ENCODE measurements at regions not wholly inside any gene's neighbourhood (a gene's known extent, or its start where the extent isn't known, plus 50 kb on each side); places are given as distances from the start of the nearest gene placed in this dataset.

GRCh38 chr18:44130376-44130942, 550.2 kb upstream of the SETBP1 start:
- DNase-seq (ENCODE audit: extremely low read depth in 1 of 11, low read depth in 9 of 11, low spot score in 4 of 11): peak in 8 of 11 donors; percentile 9 to 36 (median 28)

GRCh38 chr18:44133483-44133882, 547.2 kb upstream of the SETBP1 start:
- no peak for DNase-seq (ENCODE audit: extremely low read depth in 1 of 11, low read depth in 9 of 11, low spot score in 4 of 11)

GRCh38 chr18:44134447-44134846, 546.2 kb upstream of the SETBP1 start:
- no peak for DNase-seq (ENCODE audit: extremely low read depth in 1 of 11, low read depth in 9 of 11, low spot score in 4 of 11)

- DNase-seq (ENCODE audit: extremely low read depth in 1 of 11, low read depth in 9 of 11, low spot score in 4 of 11): no peak
These were observed 544.9 kb upstream of the SETBP1 start for GRCh38 chr18:44135741-44136140.

- no peak for DNase-seq (ENCODE audit: extremely low read depth in 1 of 11, low read depth in 9 of 11, low spot score in 4 of 11)
These were observed 544.4 kb upstream of the SETBP1 start for GRCh38 chr18:44136326-44136725.

GRCh38 chr18:44143072-44143471, 537.6 kb upstream of the SETBP1 start:
- peak in 2 of 11 donors; percentile 26 to 39 for DNase-seq (ENCODE audit: extremely low read depth in 1 of 11, low read depth in 9 of 11, low spot score in 4 of 11)

- no peak for DNase-seq (ENCODE audit: extremely low read depth in 1 of 11, low read depth in 9 of 11, low spot score in 4 of 11)
These were observed 531.0 kb upstream of the SETBP1 start for GRCh38 chr18:44149706-44150105.

- no peak for DNase-seq (ENCODE audit: extremely low read depth in 1 of 11, low read depth in 9 of 11, low spot score in 4 of 11)
These were observed 526.7 kb upstream of the SETBP1 start for GRCh38 chr18:44153981-44154380.

- peak in 3 of 11 donors; percentile 11 to 15 (median 12) for DNase-seq (ENCODE audit: extremely low read depth in 1 of 11, low read depth in 9 of 11, low spot score in 4 of 11)
These were observed 524.6 kb upstream of the SETBP1 start for GRCh38 chr18:44156126-44156525.

GRCh38 chr18:44156776-44157335, 523.8 kb upstream of the SETBP1 start:
- DNase-seq (ENCODE audit: extremely low read depth in 1 of 11, low read depth in 9 of 11, low spot score in 4 of 11): no peak

- no peak for DNase-seq (ENCODE audit: extremely low read depth in 1 of 11, low read depth in 9 of 11, low spot score in 4 of 11)
These were observed 510.3 kb upstream of the SETBP1 start for GRCh38 chr18:44170208-44170880.

GRCh38 chr18:44171301-44171700, 509.4 kb upstream of the SETBP1 start:
- DNase-seq (ENCODE audit: extremely low read depth in 1 of 11, low read depth in 9 of 11, low spot score in 4 of 11): no peak

- no peak for DNase-seq (ENCODE audit: extremely low read depth in 1 of 11, low read depth in 9 of 11, low spot score in 4 of 11)
These were observed 504.8 kb upstream of the SETBP1 start for GRCh38 chr18:44175891-44176290.

GRCh38 chr18:44178476-44178875, 502.2 kb upstream of the SETBP1 start:
- peak in 1 of 11 donors; percentile 12 for DNase-seq (ENCODE audit: extremely low read depth in 1 of 11, low read depth in 9 of 11, low spot score in 4 of 11)

GRCh38 chr18:44179693-44180092, 501.0 kb upstream of the SETBP1 start:
- no peak for DNase-seq (ENCODE audit: extremely low read depth in 1 of 11, low read depth in 9 of 11, low spot score in 4 of 11)

GRCh38 chr18:44180683-44181082, 500.0 kb upstream of the SETBP1 start:
- DNase-seq (ENCODE audit: extremely low read depth in 1 of 11, low read depth in 9 of 11, low spot score in 4 of 11): no peak

- DNase-seq (ENCODE audit: extremely low read depth in 1 of 11, low read depth in 9 of 11, low spot score in 4 of 11): no peak
These were observed 498.5 kb upstream of the SETBP1 start for GRCh38 chr18:44181951-44182747.

GRCh38 chr18:44186001-44186400, 494.7 kb upstream of the SETBP1 start:
- DNase-seq (ENCODE audit: extremely low read depth in 1 of 11, low read depth in 9 of 11, low spot score in 4 of 11): no peak

GRCh38 chr18:44187090-44187489, 493.6 kb upstream of the SETBP1 start:
- no peak for DNase-seq (ENCODE audit: extremely low read depth in 1 of 11, low read depth in 9 of 11, low spot score in 4 of 11)
